ENCODE measurements at regions not wholly inside any gene's neighbourhood (a gene's known extent, or its start where the extent isn't known, plus 50 kb on each side); places are given as distances from the start of the nearest gene placed in this dataset.

DNA sequence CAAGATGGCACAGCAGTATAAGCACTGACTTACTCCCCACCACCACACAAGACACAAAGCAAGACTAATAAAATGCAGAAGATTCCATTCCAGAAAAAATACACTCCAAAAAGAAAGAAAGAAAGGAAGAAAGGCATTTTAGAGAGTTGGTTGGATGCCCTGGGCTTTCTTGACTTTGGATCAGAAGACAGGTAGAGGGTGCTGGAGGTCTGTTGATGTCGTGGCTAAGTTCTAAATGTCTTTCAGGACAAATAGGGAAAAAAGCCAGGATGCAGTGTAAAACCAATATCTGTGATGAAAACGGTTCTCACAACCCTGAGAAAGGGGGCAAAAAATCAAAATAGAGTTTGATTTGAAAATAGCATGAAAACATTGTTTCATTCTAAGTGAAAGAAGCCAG, 555.2 kb upstream of the PRKX start:
- H3K4me1 ChIP-seq (ENCODE audit: control insufficient read depth in 3 of 3, insufficient read depth in 2 of 3, low read depth in 1 of 3, low read length in 2 of 3): no peaks in the 10 kb centered on the region
- FAIRE-seq: no peak
- no peak overlapping the region for H3K27ac ChIP-seq (ENCODE audit: low read depth in 1 of 3, low read length in 2 of 3)
- H3K9me3 ChIP-seq (ENCODE audit: control insufficient read depth in 2 of 2, insufficient read depth in 1 of 2, low read depth in 1 of 2, low read length in 1 of 2): no peaks in the 10 kb centered on the region
- DNase-seq: no peak
- WGBS, 3 donors: 5 to 37% (median 23%) methylated on average over 2 of the region's 2 CpGs
- H3K36me3 ChIP-seq (ENCODE audit: control insufficient read depth in 3 of 3, insufficient read depth in 2 of 3, low read depth in 1 of 3, low read length in 3 of 3): no peaks in the 10 kb centered on the region
- no peak overlapping the region for H3K4me3 ChIP-seq (ENCODE audit: low read depth in 1 of 3, low read length in 3 of 3)
- no peaks in the 10 kb centered on the region for H3K27me3 ChIP-seq (ENCODE audit: control insufficient read depth in 3 of 3, insufficient read depth in 3 of 3, low read length in 3 of 3)

DNA sequence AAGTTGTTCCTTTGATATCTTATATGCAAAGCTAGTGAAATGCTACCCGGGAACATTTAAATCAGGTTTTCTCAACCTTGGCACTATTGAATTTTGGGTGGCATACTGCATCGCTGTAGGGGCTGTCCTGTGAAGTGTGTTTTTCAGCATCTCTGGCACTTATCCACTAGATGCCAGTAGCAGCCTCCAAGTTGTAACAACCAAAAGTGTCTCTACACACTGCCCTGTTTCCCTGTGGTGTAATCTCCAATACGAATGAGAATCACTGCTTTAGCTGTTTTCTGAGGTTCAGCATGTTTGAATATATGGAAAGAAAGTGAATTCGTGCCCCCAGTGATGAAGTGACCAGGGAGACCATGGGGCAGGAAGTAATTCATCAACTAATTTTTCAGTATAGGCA, 551.6 kb upstream of the PRKX start:
- DNase-seq (no peak), FAIRE-seq (no peak)
- Histone ChIP-seq H3K9me3 (ENCODE audit: control insufficient read depth in 2 of 2, insufficient read depth in 1 of 2, low read depth in 1 of 2, low read length in 1 of 2) (no peaks in the 10 kb centered on the region), H3K27me3 (ENCODE audit: control insufficient read depth in 3 of 3, insufficient read depth in 3 of 3, low read length in 3 of 3) (no peaks in the 10 kb centered on the region), H3K27ac (ENCODE audit: low read depth in 1 of 3, low read length in 2 of 3) (no peak overlapping the region), H3K36me3 (ENCODE audit: control insufficient read depth in 3 of 3, insufficient read depth in 2 of 3, low read depth in 1 of 3, low read length in 3 of 3) (no peaks in the 10 kb centered on the region), H3K4me3 (ENCODE audit: low read depth in 1 of 3, low read length in 3 of 3) (no peak overlapping the region), H3K4me1 (ENCODE audit: control insufficient read depth in 3 of 3, insufficient read depth in 2 of 3, low read depth in 1 of 3, low read length in 2 of 3) (no peaks in the 10 kb centered on the region)
- 64 to 79% (median 70%) methylated on average over 4 of the region's 4 CpGs for WGBS, 3 donors

- no peaks in the 10 kb centered on the region for H3K36me3 ChIP-seq (ENCODE audit: control insufficient read depth in 3 of 3, insufficient read depth in 2 of 3, low read depth in 1 of 3, low read length in 3 of 3)
- H3K27ac ChIP-seq (ENCODE audit: low read depth in 1 of 3, low read length in 2 of 3): no peak overlapping the region
- no peak overlapping the region for H3K4me3 ChIP-seq (ENCODE audit: low read depth in 1 of 3, low read length in 3 of 3)
- H3K4me1 ChIP-seq (ENCODE audit: control insufficient read depth in 3 of 3, insufficient read depth in 2 of 3, low read depth in 1 of 3, low read length in 2 of 3): no peaks in the 10 kb centered on the region
- no peaks in the 10 kb centered on the region for H3K9me3 ChIP-seq (ENCODE audit: control insufficient read depth in 2 of 2, insufficient read depth in 1 of 2, low read depth in 1 of 2, low read length in 1 of 2)
- 40 to 47% (median 43%) methylated on average over 8 of the region's 8 CpGs for WGBS, 3 donors
- FAIRE-seq (no peak), DNase-seq (no peak)
- no peaks in the 10 kb centered on the region for H3K27me3 ChIP-seq (ENCODE audit: control insufficient read depth in 3 of 3, insufficient read depth in 3 of 3, low read length in 3 of 3)
Measured at GRCh38 chrX:4263030-4263803, 549.8 kb upstream of the PRKX start.

- Histone ChIP-seq H3K4me3 (ENCODE audit: low read depth in 1 of 3, low read length in 3 of 3) (no peak overlapping the region), H3K36me3 (ENCODE audit: control insufficient read depth in 3 of 3, insufficient read depth in 2 of 3, low read depth in 1 of 3, low read length in 3 of 3) (no peaks in the 10 kb centered on the region), H3K27ac (ENCODE audit: low read depth in 1 of 3, low read length in 2 of 3) (no peak overlapping the region), H3K9me3 (ENCODE audit: control insufficient read depth in 2 of 2, insufficient read depth in 1 of 2, low read depth in 1 of 2, low read length in 1 of 2) (no peaks in the 10 kb centered on the region), H3K4me1 (ENCODE audit: control insufficient read depth in 3 of 3, insufficient read depth in 2 of 3, low read depth in 1 of 3, low read length in 2 of 3) (no peaks in the 10 kb centered on the region), H3K27me3 (ENCODE audit: control insufficient read depth in 3 of 3, insufficient read depth in 3 of 3, low read length in 3 of 3) (no peaks in the 10 kb centered on the region)
- 19 to 28% (median 27%) methylated on average over 2 of the region's 2 CpGs for WGBS, 3 donors
- FAIRE-seq: no peak
- no peak for DNase-seq
Measured at GRCh38 chrX:4253092-4253491, 539.6 kb upstream of the PRKX start.

- H3K27ac ChIP-seq (ENCODE audit: low read depth in 1 of 3, low read length in 2 of 3): no peak overlapping the region
- H3K9me3 ChIP-seq (ENCODE audit: control insufficient read depth in 2 of 2, insufficient read depth in 1 of 2, low read depth in 1 of 2, low read length in 1 of 2): no peaks in the 10 kb centered on the region
- FAIRE-seq: no peak
- WGBS, 3 donors: 62 to 84% (median 65%) methylated on average over 8 of the region's 8 CpGs
- H3K4me3 ChIP-seq (ENCODE audit: low read depth in 1 of 3, low read length in 3 of 3): no peak overlapping the region
- no peaks in the 10 kb centered on the region for H3K27me3 ChIP-seq (ENCODE audit: control insufficient read depth in 3 of 3, insufficient read depth in 3 of 3, low read length in 3 of 3)
- H3K4me1 ChIP-seq (ENCODE audit: control insufficient read depth in 3 of 3, insufficient read depth in 2 of 3, low read depth in 1 of 3, low read length in 2 of 3): no peaks in the 10 kb centered on the region
- DNase-seq: no peak
- no peaks in the 10 kb centered on the region for H3K36me3 ChIP-seq (ENCODE audit: control insufficient read depth in 3 of 3, insufficient read depth in 2 of 3, low read depth in 1 of 3, low read length in 3 of 3)
Measured at GRCh38 chrX:4249401-4249800, 536.0 kb upstream of the PRKX start.

DNA sequence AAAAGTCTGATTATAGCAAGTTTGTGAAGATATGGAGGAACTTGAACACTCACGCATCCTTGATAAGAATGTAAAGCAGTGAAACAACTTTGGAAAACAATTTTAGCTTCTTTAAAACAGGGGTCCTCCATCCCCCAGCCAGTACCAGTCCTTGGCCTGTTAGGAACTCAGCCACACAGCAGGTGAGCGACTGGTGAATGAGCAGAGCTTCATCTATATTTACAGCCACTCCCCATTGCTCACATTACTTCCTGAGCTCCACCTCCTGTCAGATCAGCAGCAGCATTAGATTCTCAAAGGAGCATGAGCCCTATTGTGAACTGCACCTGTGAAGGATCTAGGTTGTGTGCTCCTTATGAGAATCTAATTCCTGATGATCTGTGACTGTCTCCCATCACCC, 530.3 kb upstream of the PRKX start:
- no peak overlapping the region for H3K27ac ChIP-seq (ENCODE audit: low read depth in 1 of 3, low read length in 2 of 3)
- H3K4me1 ChIP-seq (ENCODE audit: control insufficient read depth in 3 of 3, insufficient read depth in 2 of 3, low read depth in 1 of 3, low read length in 2 of 3): no peaks in the 10 kb centered on the region
- DNase-seq (no peak), FAIRE-seq (no peak)
- no peaks in the 10 kb centered on the region for H3K27me3 ChIP-seq (ENCODE audit: control insufficient read depth in 3 of 3, insufficient read depth in 3 of 3, low read length in 3 of 3)
- 16 to 82% (median 25%) methylated on average over 2 of the region's 2 CpGs for WGBS, 3 donors
- H3K36me3 ChIP-seq (ENCODE audit: control insufficient read depth in 3 of 3, insufficient read depth in 2 of 3, low read depth in 1 of 3, low read length in 3 of 3): no peaks in the 10 kb centered on the region
- no peaks in the 10 kb centered on the region for H3K9me3 ChIP-seq (ENCODE audit: control insufficient read depth in 2 of 2, insufficient read depth in 1 of 2, low read depth in 1 of 2, low read length in 1 of 2)
- no peak overlapping the region for H3K4me3 ChIP-seq (ENCODE audit: low read depth in 1 of 3, low read length in 3 of 3)

DNA sequence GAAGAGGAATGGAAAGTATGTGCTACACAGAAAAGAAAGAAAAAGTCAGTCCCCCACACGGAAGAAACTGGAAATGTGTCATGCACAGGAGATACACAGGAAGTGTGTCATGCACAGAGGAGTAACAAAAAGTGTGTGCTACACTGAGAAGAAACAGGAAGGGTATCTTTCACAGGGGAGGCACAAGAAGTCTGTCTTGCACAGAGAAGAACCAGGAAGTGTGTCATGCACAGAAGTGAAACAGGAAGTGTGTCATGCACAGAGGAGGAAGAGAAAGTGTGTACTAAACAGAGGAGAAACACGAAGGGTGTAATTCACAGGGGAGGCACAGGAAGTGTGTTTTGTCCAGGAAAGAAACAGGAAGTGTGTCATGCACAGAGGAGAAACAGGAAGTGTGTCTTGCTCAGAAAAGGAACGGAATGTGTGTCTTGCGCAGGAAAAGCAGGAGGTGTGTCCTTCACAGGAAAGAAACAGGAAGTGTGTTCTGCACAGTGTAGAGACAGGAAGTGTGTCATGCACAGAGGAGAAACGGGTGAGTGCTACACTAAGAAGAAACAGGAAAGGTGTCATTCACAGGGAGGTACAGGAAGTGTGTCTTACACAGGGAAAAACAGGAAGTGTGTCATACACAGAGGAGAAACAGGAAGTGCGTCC, 527.2 kb upstream of the PRKX start:
- Histone ChIP-seq H3K4me3 (ENCODE audit: low read depth in 1 of 3, low read length in 3 of 3) (no peak overlapping the region), H3K27ac (ENCODE audit: low read depth in 1 of 3, low read length in 2 of 3) (no peak overlapping the region), H3K9me3 (ENCODE audit: control insufficient read depth in 2 of 2, insufficient read depth in 1 of 2, low read depth in 1 of 2, low read length in 1 of 2) (no peaks in the 10 kb centered on the region), H3K27me3 (ENCODE audit: control insufficient read depth in 3 of 3, insufficient read depth in 3 of 3, low read length in 3 of 3) (no peaks in the 10 kb centered on the region), H3K4me1 (ENCODE audit: control insufficient read depth in 3 of 3, insufficient read depth in 2 of 3, low read depth in 1 of 3, low read length in 2 of 3) (no peaks in the 10 kb centered on the region), H3K36me3 (ENCODE audit: control insufficient read depth in 3 of 3, insufficient read depth in 2 of 3, low read depth in 1 of 3, low read length in 3 of 3) (no peaks in the 10 kb centered on the region)
- FAIRE-seq (no peak), DNase-seq (no peak)
- 69 to 77% (median 70%) methylated on average over 6 of the region's 6 CpGs for WGBS, 3 donors

- no peak overlapping the region for H3K4me3 ChIP-seq (ENCODE audit: low read depth in 1 of 3, low read length in 3 of 3)
- FAIRE-seq: no peak
- no peaks in the 10 kb centered on the region for H3K27me3 ChIP-seq (ENCODE audit: control insufficient read depth in 3 of 3, insufficient read depth in 3 of 3, low read length in 3 of 3)
- H3K27ac ChIP-seq (ENCODE audit: low read depth in 1 of 3, low read length in 2 of 3): no peak overlapping the region
- no peak for DNase-seq
- no peaks in the 10 kb centered on the region for H3K36me3 ChIP-seq (ENCODE audit: control insufficient read depth in 3 of 3, insufficient read depth in 2 of 3, low read depth in 1 of 3, low read length in 3 of 3)
- H3K4me1 ChIP-seq (ENCODE audit: control insufficient read depth in 3 of 3, insufficient read depth in 2 of 3, low read depth in 1 of 3, low read length in 2 of 3): no peaks in the 10 kb centered on the region
- H3K9me3 ChIP-seq (ENCODE audit: control insufficient read depth in 2 of 2, insufficient read depth in 1 of 2, low read depth in 1 of 2, low read length in 1 of 2): no peaks in the 10 kb centered on the region
- 61 to 72% (median 70%) methylated on average over 5 of the region's 5 CpGs for WGBS, 3 donors
Measured at GRCh38 chrX:4239650-4240540, 526.4 kb upstream of the PRKX start.

All from small intestine (tissue), 7 donors.